Dedifferentiated amniotic fluid mesenchymal stem cell (primary cell): ENCODE measurements at regions not wholly inside any gene's neighbourhood (a gene's known extent, or its start where the extent isn't known, plus 50 kb on each side); places are given as distances from the start of the nearest gene placed in this dataset.

Experiments
- DNase-seq: peaks from one replicate; pipeline ENCODE4 v3.0.0-alpha.2; 2016; ENCODE audit errors: extremely low spot score

- DNase-seq, result no peak
Observed at GRCh38 chr12:28601570-28602058, 411.4 kb downstream of the CCDC91 start.

- DNase-seq, result no peak
Observed at GRCh38 chr12:28602786-28603185, 412.5 kb downstream of the CCDC91 start.

GRCh38 chr12:28603239-28603638 is 413.0 kb downstream of the CCDC91 start:
- DNase-seq, result no peak

- DNase-seq, result no peak
Observed at GRCh38 chr12:28603801-28604200, 413.5 kb downstream of the CCDC91 start.

- no peak for DNase-seq
Observed at GRCh38 chr12:28604240-28604639, 414.0 kb downstream of the CCDC91 start.

GRCh38 chr12:28606967-28607557 is 416.8 kb downstream of the CCDC91 start:
- DNase-seq, result no peak

GRCh38 chr12:28610401-28611114 is 420.3 kb downstream of the CCDC91 start:
- DNase-seq, result no peak

- DNase-seq, result peak; percentile 81
Observed at GRCh38 chr12:28611115-28611435, 420.8 kb downstream of the CCDC91 start.

GRCh38 chr12:28611449-28611848 is 421.2 kb downstream of the CCDC91 start:
- no peak for DNase-seq

GRCh38 chr12:28618171-28618570 is 427.9 kb downstream of the CCDC91 start:
- DNase-seq, result no peak

- DNase-seq, result no peak
Observed at GRCh38 chr12:28618772-28619171, 428.5 kb downstream of the CCDC91 start.

GRCh38 chr12:28620281-28620680 is 430.0 kb downstream of the CCDC91 start:
- no peak for DNase-seq

- DNase-seq, result peak; percentile 53
Observed at GRCh38 chr12:28622406-28622805, 432.1 kb downstream of the CCDC91 start.

- no peak for DNase-seq
Observed at GRCh38 chr12:28626504-28626903, 436.2 kb downstream of the CCDC91 start.

GRCh38 chr12:28629691-28630090 is 439.4 kb downstream of the CCDC91 start:
- DNase-seq, result no peak

GRCh38 chr12:28631831-28632230 is 441.6 kb downstream of the CCDC91 start:
- no peak for DNase-seq

- no peak for DNase-seq
Observed at GRCh38 chr12:28640519-28640918, 450.3 kb downstream of the CCDC91 start.

- DNase-seq, result no peak
Observed at GRCh38 chr12:28645436-28645835, 455.2 kb downstream of the CCDC91 start.

- DNase-seq, result no peak
Observed at GRCh38 chr12:28645891-28646290, 455.6 kb downstream of the CCDC91 start.

GRCh38 chr12:28650906-28651305 is 460.6 kb downstream of the CCDC91 start:
- no peak for DNase-seq

- no peak for DNase-seq
Observed at GRCh38 chr12:28652239-28652638, 462.0 kb downstream of the CCDC91 start.

- DNase-seq, result no peak
Observed at GRCh38 chr12:28681980-28682379, 467.1 kb upstream of the FAR2 start.

GRCh38 chr12:28683366-28683765 is 465.7 kb upstream of the FAR2 start:
- DNase-seq, result peak; percentile 73
